ENCODE measurements at regions not wholly inside any gene's neighbourhood (a gene's known extent, or its start where the extent isn't known, plus 50 kb on each side); places are given as distances from the start of the nearest gene placed in this dataset.

DNA sequence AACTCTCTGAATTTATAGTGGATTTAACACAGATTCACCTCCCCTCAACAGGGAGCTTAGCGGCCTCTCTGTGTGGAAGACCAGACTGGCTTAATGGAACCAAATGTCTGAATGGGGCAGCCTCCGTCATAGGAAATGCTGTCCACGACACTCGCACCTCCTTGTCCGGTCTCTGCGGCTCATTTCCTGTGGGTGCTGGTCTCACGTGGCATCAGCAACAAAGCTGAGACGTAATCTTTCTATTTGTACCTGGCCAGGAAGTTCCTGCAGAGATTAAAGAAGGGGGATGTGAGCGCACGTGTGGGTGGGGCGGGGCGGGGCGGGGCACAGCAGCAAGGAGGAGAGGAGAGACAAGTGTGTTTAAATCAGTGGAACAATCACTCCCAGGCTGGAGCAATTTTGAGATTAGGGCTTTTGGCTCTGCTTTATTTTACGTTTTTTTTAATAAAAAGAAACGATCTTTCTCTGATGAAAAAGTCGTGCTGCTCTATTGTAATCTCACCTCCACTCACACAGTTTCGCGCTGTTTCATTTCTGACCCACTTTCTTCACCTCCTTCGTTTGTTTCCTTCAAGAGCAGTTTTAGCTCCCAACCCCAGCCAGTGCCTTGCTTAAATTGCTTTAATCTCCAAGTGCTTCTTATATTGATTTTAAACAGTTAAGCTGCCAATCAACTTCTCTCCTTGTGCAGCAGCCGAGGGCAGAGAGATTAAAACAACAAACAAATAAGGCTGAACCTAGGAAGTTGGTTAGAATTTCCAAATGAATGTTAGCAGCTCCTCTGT, 132.2 kb upstream of the ASTN2 start:
- DNase-seq = no peak

DNA sequence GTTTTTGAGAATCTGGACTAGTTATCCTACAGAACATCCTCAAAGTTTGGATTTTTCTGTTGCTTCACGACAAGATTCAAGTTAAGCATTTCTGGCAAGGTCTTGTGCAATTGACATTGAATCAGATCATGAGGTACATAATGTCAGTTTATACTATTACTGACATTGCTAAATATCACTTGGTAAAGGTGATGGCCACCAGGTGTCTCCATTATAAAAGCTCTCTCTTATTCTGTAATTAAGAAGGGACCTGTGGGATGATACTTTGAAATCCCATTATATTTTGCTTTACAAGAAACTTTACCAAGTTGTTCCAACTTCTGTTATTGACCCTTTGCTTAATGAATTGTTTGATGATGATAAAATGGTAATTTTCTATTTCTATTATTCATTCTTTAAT, 131.0 kb upstream of the ASTN2 start:
- DNase-seq = peak; percentile 6

DNA sequence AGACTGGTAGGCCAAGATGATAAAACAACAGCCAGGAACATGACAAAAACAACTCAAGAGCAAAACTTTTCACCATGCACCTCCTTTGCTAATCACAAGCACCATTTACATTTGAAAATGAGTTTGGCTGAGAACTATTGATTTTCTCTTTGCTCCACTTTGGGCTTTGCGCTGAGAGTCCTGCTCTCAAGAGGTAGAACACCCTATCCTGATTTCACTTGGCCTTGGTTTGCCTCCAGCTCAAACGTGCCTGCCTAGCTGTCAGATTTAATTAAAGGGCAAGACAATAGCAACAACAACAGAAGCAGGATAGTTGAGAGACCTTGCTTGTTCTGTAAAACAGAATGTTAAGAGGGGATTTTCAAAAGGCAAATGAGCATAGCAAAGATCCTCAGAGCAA, 128.2 kb upstream of the ASTN2 start:
- DNase-seq = no peak

DNA sequence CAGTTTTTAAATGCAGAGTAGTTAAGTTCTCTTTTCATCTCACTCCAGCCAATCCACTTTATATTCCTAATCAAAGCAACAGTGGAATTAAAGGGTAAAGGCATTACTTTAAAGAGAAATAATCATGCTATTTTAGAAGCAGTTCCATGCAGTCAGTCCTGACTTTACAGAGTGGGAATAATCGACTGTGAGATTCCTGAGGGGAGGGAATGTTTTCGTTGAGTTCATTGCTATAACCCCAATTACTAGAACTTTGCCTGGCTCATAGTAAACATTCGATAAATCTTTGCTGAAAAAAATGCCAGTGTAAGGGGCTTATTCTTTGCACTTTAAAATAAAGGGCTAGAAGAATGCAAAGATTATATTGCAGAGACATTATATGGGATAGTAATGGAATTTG, 127.2 kb upstream of the ASTN2 start:
- DNase-seq = no peak

DNA sequence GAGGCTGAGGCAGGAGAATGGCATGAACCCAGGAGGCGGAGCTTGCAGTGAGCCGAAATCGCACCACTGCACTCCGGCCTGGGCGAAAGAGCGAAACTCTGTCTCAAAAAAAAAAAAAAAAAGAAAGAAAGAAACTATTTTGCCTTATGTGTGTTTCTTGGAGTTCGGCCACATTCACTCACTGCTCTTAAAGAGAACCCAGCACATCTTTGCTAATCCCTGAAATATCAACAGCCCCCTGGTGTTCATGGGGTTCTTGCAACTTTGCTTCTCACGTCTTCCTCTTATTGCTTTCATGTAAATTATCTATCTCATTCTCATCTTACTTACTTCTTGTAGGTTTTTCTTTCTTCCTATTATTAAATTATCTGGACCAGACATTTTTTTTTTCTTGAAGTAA, 126.3 kb upstream of the ASTN2 start:
- DNase-seq = no peak

DNA sequence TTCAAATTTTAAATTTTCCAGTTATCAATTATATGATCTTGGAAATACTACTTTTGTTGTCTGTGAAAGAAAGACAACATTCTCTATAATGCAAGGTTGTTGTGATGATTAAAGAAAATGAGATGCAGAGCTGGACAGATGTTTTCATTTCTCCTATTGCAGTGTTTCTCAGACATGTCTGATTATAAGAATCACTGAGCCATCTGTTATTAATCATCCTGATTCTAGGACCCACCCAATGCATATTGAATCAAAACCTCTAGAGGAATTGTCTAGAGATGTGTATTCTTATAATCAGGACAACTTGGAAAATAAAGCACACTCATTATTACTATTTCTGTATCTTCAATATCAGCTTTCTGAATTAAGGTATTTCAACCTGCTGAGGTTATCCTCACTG, 121.1 kb upstream of the ASTN2 start:
- DNase-seq = no peak

DNA sequence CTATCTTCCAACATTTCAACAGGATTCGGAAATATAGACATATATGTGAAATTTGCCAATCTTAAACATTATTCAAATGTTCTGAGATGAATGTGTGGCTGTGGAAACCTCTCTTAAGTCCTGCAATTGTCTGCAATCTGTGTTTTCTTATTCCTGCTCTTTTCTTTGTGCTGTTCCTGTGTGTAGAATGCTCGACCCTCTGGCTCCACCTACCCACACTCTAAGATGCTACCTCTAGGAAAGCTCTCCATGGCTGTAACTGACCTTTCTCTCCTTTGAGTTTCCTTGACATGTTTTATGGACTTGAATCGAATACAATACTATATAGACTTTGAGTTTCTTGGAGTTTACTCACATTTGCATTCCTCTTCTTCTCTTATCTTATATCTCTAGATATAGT, 120.6 kb upstream of the ASTN2 start:
- no peak for DNase-seq

DNA sequence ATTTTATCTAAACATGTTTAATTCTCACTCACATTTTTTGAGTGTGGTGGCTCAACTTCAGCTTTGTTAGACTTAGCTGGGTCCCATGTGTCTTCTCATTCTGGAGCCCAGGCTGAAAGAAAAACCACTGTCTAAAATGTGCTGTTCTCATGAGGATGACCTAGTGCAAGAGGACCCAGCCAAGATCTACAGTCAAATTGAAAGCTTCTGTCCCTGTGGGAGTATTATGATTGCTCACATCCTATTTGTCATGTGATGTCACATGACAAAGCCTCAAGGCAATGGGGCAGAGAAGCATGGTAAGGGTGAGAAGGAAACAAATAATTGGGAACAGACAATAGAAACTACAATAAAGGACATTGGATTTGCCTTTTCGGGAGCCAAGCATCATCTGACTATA, 113.4 kb upstream of the ASTN2 start:
- no peak for DNase-seq

DNA sequence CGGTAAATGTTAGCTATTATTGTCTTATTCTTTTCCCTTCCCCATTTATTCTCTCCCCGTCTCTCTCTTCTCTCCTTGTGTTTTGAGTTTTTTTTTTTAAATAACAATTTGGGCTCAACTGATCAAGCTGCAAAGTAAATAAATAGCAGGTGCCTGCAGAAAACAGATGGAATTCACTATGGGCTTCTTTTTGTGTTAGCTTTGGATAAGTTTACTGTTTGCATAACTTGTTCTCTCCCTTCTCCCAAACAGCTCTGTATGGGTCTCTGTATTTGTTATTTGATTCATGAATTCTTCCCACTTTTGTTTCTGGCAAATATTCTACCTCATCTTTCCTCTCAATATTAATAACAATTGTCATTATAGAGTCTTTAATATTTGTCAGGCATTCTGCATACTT, 111.8 kb upstream of the ASTN2 start:
- peak; percentile 54 for DNase-seq

DNA sequence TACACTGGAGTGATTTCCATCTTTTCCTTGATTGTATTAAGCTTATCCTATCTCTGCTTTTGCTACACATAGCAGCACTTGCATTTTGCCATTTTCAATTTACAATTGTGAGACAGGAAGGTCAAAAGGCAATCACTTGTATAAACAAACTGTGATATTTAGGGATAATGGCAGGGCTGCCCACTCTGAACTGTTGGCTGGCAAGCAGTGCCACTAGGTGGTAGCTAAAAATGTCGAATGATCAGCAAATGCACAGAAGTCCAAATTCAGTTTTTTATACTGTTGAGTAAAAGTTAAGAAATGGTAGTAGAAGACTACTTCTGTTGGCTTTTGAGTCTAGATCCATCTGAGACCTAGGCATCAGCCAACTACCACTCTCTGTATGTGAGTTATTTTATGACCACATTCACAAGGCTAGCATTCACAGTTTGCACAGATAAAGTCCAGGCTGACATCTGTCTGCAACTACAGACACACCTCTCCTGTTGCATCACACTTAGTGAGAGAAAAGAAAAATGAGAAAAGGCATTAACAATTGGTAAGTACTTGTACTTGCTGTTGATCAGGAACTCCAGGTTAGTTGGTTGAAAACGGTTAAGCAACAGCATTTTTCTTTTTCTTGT, 108.8 kb upstream of the ASTN2 start:
- no peak for DNase-seq

DNA sequence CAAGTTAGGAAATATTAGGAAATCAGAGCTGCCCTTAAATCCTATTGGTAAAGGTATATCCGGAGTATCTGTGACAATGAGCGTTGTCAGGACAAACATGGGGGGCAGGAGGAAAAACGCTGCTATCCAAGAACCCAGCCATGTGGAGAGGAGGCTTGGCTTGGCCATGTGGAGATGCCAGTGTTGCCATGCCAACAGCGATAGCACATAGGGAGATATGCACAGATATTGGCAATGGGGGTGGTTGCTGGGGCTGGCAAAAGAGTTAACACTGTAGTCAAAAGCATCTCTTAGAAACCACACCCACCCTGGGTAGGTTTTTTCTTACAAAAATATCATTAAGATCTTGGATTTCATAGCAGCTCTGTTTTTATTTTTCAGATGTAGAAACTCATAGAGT, 106.4 kb upstream of the ASTN2 start:
- DNase-seq = no peak

DNA sequence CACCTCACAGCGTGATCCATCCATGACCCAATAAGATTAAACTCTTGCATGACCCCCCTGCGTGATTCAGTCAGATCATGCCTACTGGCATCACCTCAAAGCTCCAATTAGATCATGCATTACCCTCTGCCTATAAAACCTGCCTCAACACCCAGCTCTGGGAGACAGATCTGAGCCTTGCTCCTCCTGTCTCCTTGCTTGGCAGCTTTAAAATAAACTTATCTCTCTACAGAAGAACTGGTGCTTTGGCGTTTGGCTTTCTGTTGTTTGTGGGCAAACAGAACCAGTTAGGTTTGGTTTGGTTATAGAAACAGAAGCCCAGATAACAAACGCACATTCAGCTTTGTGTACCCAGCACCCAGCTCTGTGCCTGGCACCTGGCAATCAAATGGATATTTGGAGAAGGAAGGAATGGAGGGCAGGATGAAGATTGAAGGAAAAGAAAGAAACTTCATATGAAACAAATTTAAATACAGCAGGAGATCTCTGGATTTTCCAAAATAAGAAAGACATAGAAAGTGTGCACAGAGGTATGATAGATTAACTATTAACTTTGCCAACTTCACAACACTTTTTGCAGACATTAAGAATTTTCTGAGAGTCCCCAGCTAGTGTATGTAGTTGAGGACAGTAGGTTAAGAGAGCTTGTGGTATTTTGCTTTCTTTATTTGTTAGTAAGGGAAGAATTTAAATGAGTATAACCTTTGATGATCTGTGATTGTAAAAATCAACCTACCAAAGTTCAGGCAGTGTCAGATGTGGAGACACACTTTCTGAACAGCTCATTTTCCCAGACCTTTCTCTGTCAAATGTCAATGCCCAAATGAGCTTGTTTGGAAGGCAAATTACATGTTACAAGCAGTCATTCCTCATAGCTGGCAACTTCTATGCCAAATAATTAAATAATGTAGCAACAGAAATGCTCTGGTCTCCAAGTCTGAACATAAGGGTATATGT, 102.1 kb upstream of the ASTN2 start:
- DNase-seq = no peak

DNA sequence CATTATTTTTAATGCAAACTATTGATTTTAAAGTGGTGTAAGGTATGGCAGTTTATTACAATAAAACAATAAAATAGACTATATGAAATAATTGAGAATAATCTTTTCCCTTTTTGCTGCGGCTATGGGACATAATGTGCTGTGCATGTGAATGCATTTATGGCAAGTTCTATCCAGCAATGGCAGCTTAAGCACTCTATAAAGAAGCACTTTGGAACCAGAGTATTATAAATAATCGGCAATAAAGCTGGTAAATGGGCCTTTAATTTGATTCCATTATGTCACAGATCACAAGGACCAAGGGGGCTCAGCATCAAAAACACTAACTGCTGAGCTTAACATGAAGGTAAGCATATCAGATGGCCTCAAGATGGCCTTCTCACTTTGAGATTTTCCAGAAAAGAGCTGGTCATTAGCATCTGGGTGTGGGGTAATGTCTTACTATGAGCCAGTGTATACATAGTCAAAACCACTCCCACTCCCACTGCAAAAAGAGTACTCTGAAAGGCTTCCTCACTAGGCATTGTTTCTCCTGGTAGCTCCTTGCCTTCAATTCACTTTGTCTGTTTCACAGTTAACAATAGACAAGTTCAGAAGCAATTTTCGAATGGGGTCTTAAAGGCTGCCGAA, 97.1 kb upstream of the ASTN2 start:
- no peak for DNase-seq

DNA sequence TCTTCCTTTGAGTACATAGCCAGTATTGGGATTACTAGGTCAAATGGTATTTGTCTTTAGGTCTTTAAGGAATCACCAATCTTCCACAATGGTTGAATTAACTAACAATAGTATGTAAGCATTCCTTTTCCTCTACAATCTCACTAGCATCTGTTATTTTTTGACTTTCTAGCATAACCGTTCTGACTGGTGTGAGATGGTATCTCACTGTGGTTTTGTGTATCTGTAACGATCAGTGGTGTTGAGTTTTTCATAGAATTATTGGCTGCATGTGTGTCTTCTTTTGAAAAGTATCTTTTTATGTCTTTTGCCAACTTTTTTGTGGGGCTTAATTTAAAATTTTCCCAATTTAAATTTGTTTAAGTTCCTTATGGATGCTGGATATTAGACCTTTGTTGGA, 81.5 kb upstream of the ASTN2 start:
- DNase-seq = no peak

DNA sequence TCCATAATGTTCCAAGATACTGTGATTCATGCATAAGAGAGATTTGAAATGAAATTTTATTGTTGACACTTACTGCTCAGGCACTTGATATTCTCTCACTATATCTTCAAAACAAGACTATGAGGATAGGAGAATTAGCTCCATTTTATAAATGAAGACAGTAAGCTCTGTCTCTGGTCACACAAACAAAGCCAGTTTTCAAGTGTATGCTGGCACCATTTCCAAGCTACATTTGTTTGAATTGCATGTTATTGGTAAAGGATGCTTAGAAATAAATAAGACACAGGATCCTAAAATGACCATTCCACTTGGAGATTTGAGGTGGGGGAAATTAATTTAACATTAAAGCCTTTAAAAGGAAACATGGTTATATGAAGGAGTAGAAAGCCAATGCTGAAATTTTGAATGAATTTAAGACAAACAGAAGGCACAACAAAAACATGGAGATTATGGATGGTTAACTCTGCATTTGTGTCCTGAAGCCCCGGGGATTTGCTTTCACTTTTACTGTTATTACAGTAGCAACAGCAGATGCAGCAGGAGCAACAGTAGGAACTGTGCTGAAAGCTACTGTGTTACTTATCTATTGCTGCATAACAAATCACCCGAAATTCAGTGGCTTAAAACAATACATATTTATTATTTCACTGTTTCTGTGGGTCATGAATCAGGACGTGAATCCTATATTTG, 79.7 kb upstream of the ASTN2 start:
- peak; percentile 64 for DNase-seq

DNA sequence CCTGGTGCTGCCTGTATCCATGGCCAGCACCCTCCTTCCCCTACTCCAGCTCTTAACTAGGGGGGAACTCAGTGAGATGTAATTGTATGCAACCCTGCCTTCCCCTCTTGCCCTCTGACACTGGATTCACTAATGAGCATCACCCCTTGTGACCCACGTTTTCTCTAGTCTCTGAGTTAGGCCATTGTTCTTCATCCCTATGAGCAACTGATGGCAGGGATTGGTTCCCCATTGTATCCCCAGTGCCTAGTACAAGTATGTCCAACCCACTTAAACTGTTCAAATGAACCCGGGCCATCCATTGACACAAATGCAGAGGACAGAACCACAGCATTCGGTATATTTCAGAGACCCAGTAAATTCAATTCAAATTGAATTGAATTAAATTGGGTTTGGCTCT, 77.6 kb upstream of the ASTN2 start:
- DNase-seq = no peak

DNA sequence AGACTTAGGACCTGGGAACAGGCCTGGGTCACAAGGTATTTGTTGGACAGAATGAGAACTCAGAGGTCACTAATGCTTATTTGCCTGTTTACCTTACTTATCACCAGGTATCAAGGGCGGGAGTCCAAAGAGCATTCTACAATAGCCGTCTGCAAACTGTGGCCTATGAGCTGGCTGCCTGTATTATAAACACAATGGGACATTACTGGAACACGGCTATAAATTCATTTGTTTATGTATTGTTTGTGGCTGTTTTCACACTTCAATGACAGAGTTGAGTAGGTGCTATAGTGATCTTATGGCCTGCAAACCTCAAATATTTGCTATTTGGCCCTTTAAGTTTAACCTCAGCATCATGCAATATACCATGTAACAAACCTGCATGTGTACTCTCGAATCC, 76.6 kb upstream of the ASTN2 start:
- no peak for DNase-seq

DNA sequence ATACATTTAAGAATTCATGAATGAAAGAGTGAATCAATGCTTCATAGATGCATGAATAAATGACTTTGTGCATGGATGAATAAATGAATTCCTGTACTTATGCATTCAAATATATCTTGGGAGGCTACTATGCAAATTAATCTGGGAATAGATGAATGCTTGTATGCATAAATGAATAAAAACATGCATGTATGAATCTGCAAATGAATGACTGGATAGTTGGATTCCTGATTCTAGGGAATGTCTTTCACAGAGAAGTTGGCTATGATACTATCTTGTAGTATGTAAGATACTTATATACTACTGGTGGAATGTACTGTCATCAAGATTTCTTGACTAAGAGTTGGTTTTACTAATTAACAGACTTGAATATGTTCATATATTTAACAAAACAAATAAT, 75.3 kb upstream of the ASTN2 start:
- no peak for DNase-seq

DNA sequence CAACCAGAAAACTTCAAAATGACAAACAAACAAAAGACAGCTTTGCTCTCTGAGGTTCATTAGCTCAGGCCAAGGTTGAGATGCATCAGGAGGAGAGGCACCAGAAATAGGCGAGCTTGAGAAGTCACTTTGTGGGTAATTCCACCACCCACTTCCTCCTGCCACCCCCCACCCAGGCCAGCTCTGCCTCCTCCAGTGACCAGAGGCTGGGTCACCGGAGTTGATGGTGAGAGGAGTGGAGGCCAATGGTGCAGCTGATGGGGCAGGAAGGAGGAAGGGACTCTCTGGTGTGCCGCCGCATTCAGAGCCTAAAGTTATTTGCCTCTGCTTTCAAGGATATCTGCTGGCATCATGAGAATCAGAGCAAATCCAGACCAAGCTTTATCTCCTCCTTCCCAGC, 73.8 kb upstream of the ASTN2 start:
- no peak for DNase-seq

DNA sequence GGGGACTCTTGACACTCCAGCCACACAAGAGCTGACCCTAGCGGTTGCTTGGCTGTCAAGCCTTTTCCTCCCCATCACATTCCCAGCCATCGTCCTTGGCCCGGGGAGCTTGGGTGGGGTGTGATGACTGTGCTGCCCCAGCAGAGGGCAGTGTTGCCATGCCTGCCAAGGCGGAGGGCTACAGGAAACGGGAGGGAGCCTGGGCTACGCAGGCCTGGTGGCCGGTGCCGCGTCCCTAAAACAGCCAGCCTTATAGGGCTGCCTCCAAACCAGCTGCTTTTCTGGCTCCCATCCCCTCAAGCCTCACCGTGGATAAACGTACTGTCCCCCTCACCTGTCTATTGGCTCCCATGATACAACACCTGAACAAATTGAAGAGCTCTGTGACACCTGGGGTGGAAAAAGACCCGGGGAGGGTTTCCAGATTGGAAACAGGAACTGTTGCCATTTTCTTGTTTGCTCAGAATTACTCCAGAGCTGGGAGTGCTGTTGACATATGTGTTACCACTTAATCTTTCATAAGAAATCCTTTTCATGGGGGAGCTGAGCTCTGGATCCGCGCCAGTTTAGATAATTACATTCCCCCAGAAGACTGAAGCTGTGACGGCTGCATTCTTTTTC, 72.8 kb upstream of the ASTN2 start:
- DNase-seq = peak; percentile 91

DNA sequence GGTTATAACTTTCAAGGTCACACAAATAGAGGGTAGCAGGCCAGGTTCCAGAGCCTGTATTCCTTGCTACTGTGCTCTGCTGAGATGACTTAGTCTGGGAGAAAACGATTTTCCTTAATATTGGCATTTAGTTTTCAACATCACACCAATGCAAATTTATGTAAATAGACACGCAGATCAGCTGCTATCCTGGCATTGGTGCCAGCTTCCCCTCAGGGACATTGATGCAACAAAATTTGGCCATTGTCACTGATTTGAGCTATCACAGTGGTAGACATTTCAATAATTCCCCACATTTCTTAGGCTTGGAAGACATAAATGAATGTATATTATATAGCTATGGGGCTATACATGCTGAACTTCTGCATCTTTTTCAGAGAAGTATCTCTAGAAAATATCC, 71.6 kb upstream of the ASTN2 start:
- DNase-seq = no peak

DNA sequence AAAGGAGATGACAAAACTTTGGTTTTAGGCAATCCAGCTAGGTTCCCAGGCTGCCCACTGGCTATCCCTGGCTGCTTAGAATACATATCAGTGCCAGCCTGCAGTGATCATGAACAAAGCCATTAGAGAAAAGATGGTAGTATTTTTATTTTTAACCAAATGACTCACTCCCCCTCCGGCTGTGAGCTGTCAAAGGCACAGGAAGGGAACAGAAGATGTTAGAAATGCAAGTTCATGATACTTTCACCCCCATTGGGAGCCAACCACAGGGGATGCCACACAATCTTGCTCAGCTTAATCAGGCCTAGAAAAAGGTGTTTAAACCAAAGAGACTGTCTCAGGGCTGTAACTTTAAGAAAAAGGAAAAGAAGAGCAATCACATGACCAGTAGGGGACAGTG, 70.3 kb upstream of the ASTN2 start:
- DNase-seq = no peak

Data from NCI-H1105 treated with DMSO at 0.1 percent for 48 hours (cell line).